Endothelial cell of umbilical vein (primary cell): ENCODE measurements at regions not wholly inside any gene's neighbourhood (a gene's known extent, or its start where the extent isn't known, plus 50 kb on each side); places are given as distances from the start of the nearest gene placed in this dataset.

ENCODE experiments used
- BruUV-seq: library from RNA; stranded (reverse); fragments of 400-500 nt; replicated peaks from 2 replicates; lab custom pipeline; 2021; lab: Mats Ljungman, UMichigan
- CTCF ChIA-PET: fragments of 300-600, 350-600 bp; sonication (Branson Sonifier 250); formaldehyde crosslinking; loops from one replicate; lab custom pipeline; 2021; ENCODE audit warnings: antibody characterized with exemption, inconsistent platforms; lab: Charles Lee
- POLR2A ChIA-PET: fragments of 300-600, 350-600 bp; sonication (Branson Sonifier 250); formaldehyde crosslinking; loops from one replicate; lab custom pipeline; 2021; ENCODE audit warnings: antibody characterized with exemption, inconsistent platforms; lab: Charles Lee
- DNase-seq: peaks from one replicate; pipeline ENCODE4 v3.0.0-alpha.2; 2011; ENCODE audit warnings: low read depth, low spot score
- FAIRE-seq: peaks from 2 replicates; lab custom pipeline; 2011; peaks lifted over from hg19 to GRCh38; lab: Jason Lieb, UNC
- H2AFZ ChIP-seq: 2 replicates; pipeline ENCODE4 v1.6.0; 2012; ENCODE audit warnings: low read depth, low read length, control low read depth, inconsistent platforms
- H3K27ac ChIP-seq: 2 replicates; pipeline ENCODE4 v1.5.1; 2011; ENCODE audit warnings: low read depth, mild to moderate bottlenecking, control low read depth, low read length, moderate library complexity; ENCODE audit not compliant: insufficient read depth
- H3K27me3 ChIP-seq, 2 experiments: 2 replicates each; pipeline versions ENCODE4 v1.6.0 to v1.6.1; 2011; ENCODE audit warnings: low read length in 2 of 2, mixed read lengths in 1 of 2; ENCODE audit not compliant: control insufficient read depth in 2 of 2, insufficient read depth in 2 of 2
- H3K36me3 ChIP-seq, 2 experiments: 2 replicates in 1 of 2; 3 replicates in 1 of 2; pipeline ENCODE4 v1.5.1; 2011; ENCODE audit warnings: low read length in 2 of 2, mild to moderate bottlenecking in 1 of 2, moderate library complexity in 1 of 2; ENCODE audit not compliant: control insufficient read depth in 2 of 2, insufficient read depth in 2 of 2; ENCODE audit errors: extremely low read depth in 1 of 2
- H3K4me1 ChIP-seq: 3 replicates; pipeline ENCODE4 v1.5.1; 2011; ENCODE audit warnings: mild to moderate bottlenecking, low read length; ENCODE audit not compliant: control insufficient read depth, insufficient read depth; ENCODE audit errors: extremely low read depth
- H3K4me2 ChIP-seq: 2 replicates; pipeline ENCODE4 v1.6.1; 2011; ENCODE audit warnings: low read length, control low read depth, mixed read lengths; ENCODE audit not compliant: insufficient read depth
- H3K4me3 ChIP-seq, 3 experiments: fragments of 200-600 bp in 1 of 3; sonication (generic), shearing (Covaris generic) in 1 of 3; replicated peaks in 1 of 3; 2 replicates each; pipeline ENCODE4 v1.5.1; 2011 to 2016; ENCODE audit warnings: control low read depth in 3 of 3, low read length in 3 of 3, mild to moderate bottlenecking in 2 of 3, inconsistent platforms in 1 of 3, low read depth in 1 of 3, moderate library complexity in 1 of 3; ENCODE audit not compliant: insufficient read depth in 1 of 3
- H3K79me2 ChIP-seq: 2 replicates; pipeline ENCODE4 v1.6.0; 2012; ENCODE audit warnings: low read length, inconsistent platforms; ENCODE audit not compliant: control insufficient read depth, insufficient read depth
- H3K9ac ChIP-seq: replicated peaks from 2 replicates; pipeline ENCODE3; 2011; ENCODE audit warnings: low read length, control low read depth; ENCODE audit not compliant: insufficient read depth; ENCODE audit errors: extremely low read depth
- H3K9me1 ChIP-seq: replicated peaks from 3 replicates; pipeline ENCODE4 v1.6.0; 2011; ENCODE audit warnings: mild to moderate bottlenecking, low read length; ENCODE audit not compliant: control insufficient read depth, insufficient read depth; ENCODE audit errors: extremely low read depth
- H3K9me3 ChIP-seq: replicated peaks from 2 replicates; pipeline ENCODE4 v1.5.1; 2012; ENCODE audit warnings: low read length, inconsistent platforms; ENCODE audit not compliant: control insufficient read depth, insufficient read depth
- H4K20me1 ChIP-seq: replicated peaks from 2 replicates; pipeline ENCODE3; 2011; ENCODE audit warnings: mild to moderate bottlenecking, low read length; ENCODE audit not compliant: control insufficient read depth, insufficient read depth; ENCODE audit errors: extremely low read depth
- EZH2 ChIP-seq: IDR thresholded peaks from 2 replicates; pipeline ENCODE4 v1.6.1; 2012; ENCODE audit warnings: borderline replicate concordance, low read depth, mild to moderate bottlenecking, moderate library complexity, low read length, inconsistent platforms; ENCODE audit not compliant: severe bottlenecking
- FOS ChIP-seq: IDR thresholded peaks from 2 replicates; pipeline ENCODE4 v1.6.1; 2011; ENCODE audit warnings: mild to moderate bottlenecking, low read length, moderate library complexity, borderline replicate concordance; ENCODE audit not compliant: insufficient read depth
- GATA2 ChIP-seq: IDR thresholded peaks from 2 replicates; pipeline ENCODE4 v1.7.0; 2011; ENCODE audit warnings: low read depth, mild to moderate bottlenecking, moderate library complexity, mixed read lengths, low read length; ENCODE audit not compliant: insufficient read length, insufficient read depth
- JUN ChIP-seq: IDR thresholded peaks from 2 replicates; pipeline ENCODE4 v1.6.1; 2011; ENCODE audit warnings: borderline replicate concordance, low read depth; ENCODE audit not compliant: insufficient read length, insufficient read depth
- MYC ChIP-seq: IDR thresholded peaks from one replicate; pipeline ENCODE4 v1.6.1; 2011; ENCODE audit warnings: mild to moderate bottlenecking, low read depth, low read length
- POLR2A ChIP-seq: IDR thresholded peaks from 2 replicates; pipeline ENCODE4 v1.6.1; 2012; ENCODE audit warnings: low read depth, mild to moderate bottlenecking, control low read depth, low read length
- POLR2AphosphoS5 ChIP-seq: IDR thresholded peaks from 2 replicates; pipeline ENCODE4 v1.6.1; 2012; ENCODE audit warnings: low read depth, mild to moderate bottlenecking, control low read depth, low read length, moderate library complexity; ENCODE audit not compliant: insufficient read depth
- dilution Hi-C: fragments of 300-500 bp; cut with MboI; formaldehyde crosslinking; loops from one replicate; pipeline ENCODE4 v1.15.0; 2019; ENCODE audit warnings: low sequenced_read_pairs; ENCODE audit not compliant: extremely low pct_ligation_motif_present
- intact Hi-C: fragments of 100-400 bp; cut with micrococcal nuclease; formaldehyde crosslinking; loops from one replicate; pipeline ENCODE4 v1.10.0; 2022
- TF ChIP-seq, protein P1 (sequence below), 2 donors: IDR thresholded peaks; 1 replicate in 1 of 2; 2 replicates in 1 of 2; pipeline ENCODE4 v1.5.1; 2011; ENCODE audit warnings: low read length in 2 of 2, mild to moderate bottlenecking in 2 of 2, moderate library complexity in 2 of 2, control low read depth in 1 of 2, inconsistent platforms in 1 of 2, low read depth in 1 of 2; ENCODE audit not compliant: insufficient read depth in 1 of 2; ENCODE audit errors: extremely low read depth in 1 of 2
- TF ChIP-seq, protein P2 (sequence below): IDR thresholded peaks from 2 replicates; pipeline ENCODE4 v1.6.1; 2011; ENCODE audit not compliant: insufficient read depth, insufficient read length

DNA sequence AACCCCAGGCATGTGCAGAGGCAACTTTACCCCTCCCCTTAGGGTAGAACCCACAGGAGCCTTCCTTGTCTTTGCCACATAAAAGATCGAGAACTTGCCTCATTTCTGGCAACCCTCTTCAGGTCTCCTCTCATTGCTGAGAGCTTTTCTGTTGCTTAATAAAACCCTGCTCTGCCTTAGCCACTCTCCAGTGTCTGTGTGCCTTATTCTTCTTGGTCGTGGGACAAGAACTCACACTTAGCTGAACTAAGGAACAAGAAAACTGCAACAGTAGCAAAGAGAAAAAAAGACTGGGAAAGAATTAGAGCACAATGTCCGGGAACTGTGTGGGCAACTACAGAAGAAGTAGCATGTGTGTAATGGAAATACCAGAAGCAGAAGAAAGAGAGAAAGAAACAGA lies 56.2 kb upstream of the SMIM21 start:
- Histone ChIP-seq H3K4me1 (no peaks in the 10 kb centered on the region), H3K79me2 (no peaks in the 10 kb centered on the region), H3K9me3 (no peaks in the 10 kb centered on the region), H3K4me3 (no peak overlapping the region), H3K36me3 (no peaks in the 10 kb centered on the region), H4K20me1 (no peaks in the 10 kb centered on the region), H2AFZ (no peak overlapping the region), H3K27me3 (no peaks in the 10 kb centered on the region), H3K9ac (no peak overlapping the region), H3K9me1 (no peaks in the 10 kb centered on the region), H3K27ac (no peak overlapping the region), H3K4me2 (no peak overlapping the region)
- intact Hi-C loops (no loop called here), dilution Hi-C loops (no loop called here)
- FAIRE-seq (no peak), DNase-seq (no peak)
- CTCF ChIA-PET: interaction anchor here (1.4 kb wide), 1 partner anchor 442 kb away, joined by 4 read pairs; no protein-coding TSS in a partner anchor
- POLR2A ChIA-PET: no interaction called here
- no peak for TF ChIP-seq MYC
- TF ChIP-seq, protein P1, sequence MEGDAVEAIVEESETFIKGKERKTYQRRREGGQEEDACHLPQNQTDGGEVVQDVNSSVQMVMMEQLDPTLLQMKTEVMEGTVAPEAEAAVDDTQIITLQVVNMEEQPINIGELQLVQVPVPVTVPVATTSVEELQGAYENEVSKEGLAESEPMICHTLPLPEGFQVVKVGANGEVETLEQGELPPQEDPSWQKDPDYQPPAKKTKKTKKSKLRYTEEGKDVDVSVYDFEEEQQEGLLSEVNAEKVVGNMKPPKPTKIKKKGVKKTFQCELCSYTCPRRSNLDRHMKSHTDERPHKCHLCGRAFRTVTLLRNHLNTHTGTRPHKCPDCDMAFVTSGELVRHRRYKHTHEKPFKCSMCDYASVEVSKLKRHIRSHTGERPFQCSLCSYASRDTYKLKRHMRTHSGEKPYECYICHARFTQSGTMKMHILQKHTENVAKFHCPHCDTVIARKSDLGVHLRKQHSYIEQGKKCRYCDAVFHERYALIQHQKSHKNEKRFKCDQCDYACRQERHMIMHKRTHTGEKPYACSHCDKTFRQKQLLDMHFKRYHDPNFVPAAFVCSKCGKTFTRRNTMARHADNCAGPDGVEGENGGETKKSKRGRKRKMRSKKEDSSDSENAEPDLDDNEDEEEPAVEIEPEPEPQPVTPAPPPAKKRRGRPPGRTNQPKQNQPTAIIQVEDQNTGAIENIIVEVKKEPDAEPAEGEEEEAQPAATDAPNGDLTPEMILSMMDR (IDR thresholded peaks at IDR 0.05; ENCODE audit: extremely low read depth in 1 of 2, insufficient read depth in 1 of 2, low read depth in 1 of 2, low read length in 2 of 2): no peak
- no peak for TF ChIP-seq POLR2A
- no peak for TF ChIP-seq JUN
- TF ChIP-seq GATA2: no peak
- no peak for TF ChIP-seq FOS
- TF ChIP-seq EZH2: no peak
- TF ChIP-seq POLR2AphosphoS5: no peak
- TF ChIP-seq, protein P2, sequence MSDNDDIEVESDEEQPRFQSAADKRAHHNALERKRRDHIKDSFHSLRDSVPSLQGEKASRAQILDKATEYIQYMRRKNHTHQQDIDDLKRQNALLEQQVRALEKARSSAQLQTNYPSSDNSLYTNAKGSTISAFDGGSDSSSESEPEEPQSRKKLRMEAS: no peak
- BruUV-seq: no TSS peak
